HG03066 (cell line): ENCODE measurements at regions not wholly inside any gene's neighbourhood (a gene's known extent, or its start where the extent isn't known, plus 50 kb on each side); places are given as distances from the start of the nearest gene placed in this dataset.

Experiments used
- ATAC-seq: cut with Tn5 transposase; IDR thresholded peaks from one replicate; pipeline ENCODE4 v1.9.1; 2021; ENCODE audit warnings: low read depth; ENCODE audit not compliant: unreplicated experiment

DNA sequence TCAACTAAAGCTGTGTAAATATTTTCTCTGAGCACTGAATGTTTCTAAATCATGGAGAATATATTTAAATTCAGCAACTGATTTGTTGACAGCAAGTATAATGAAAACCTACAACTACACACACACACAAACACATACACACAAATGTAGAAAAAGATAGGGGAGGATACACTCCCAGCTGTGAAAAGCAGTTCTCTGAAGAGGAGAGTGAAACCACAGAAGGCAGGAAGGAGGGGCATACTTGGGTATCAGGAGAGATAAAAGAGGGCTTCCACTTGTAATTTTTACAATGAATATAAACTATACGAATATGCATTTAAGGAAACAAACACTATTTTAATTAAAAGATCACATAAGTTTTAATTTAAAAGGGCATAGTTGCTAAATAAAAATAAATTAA, 227.8 kb upstream of the SLC24A2 start:
- ATAC-seq, result no peak

DNA sequence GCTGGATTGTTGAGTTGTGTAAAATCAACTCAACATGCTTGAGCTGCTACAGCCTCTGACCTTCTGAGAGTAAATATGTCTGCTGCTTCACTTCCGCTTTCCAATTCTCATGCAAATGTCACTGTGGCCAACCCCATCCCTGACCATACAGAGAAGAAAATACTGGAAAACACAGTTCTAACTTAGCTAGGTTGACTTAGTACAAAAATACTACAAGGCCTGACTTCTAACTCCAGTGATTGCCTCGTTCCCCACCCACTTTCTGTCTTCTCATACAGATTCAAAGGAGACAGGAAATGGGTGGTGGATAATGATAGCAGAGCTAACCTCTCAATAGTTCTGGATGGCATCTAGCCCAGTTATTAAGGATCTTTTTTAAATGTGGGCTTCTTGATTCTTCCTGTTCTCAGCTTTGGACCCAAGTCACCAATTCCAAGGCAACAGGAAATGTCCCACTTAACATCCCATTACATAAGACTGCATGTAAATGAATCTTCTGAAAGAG, 226.6 kb upstream of the SLC24A2 start:
- ATAC-seq, result no peak

GRCh38 chr9:20014168-20014567, 225.3 kb upstream of the SLC24A2 start:
- no peak for ATAC-seq

DNA sequence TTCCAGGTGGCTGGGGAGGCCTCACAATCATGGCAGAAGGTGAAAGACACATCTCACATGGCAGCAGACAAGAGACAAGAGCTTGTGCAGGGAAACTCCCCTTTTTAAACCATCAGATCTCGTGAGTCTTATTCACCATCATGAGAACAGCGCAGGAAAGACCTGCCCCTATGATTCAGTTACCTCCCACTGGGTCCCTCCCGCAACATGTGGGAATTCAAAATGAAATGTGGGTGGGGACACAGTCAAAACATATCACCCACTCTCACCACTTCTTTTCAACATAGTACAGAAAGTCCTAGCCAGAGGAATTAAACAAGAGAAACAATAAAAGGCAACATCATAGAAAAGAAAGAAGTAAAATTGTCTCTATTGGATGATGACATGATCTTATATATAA, 223.4 kb upstream of the SLC24A2 start:
- ATAC-seq, result no peak

DNA sequence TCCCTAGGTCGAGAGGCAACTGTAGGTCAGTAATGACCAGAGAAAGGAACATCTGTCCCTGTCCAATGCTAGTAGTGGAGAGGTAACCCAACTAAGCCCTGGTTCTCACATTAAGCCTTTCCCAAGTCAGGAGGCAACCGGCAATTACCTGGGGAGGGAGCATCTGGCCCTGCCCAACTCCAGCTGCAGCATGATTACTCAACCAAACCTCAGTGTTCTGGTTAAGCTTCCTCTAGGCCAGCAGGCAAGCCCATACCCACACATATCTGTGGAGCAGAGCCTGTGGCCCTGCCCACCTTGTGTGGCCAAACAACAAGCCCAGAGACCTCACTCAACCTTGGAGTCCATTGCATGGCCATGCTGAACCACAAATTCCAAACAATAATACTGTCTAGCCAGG, 220.8 kb upstream of the SLC24A2 start:
- no peak for ATAC-seq

DNA sequence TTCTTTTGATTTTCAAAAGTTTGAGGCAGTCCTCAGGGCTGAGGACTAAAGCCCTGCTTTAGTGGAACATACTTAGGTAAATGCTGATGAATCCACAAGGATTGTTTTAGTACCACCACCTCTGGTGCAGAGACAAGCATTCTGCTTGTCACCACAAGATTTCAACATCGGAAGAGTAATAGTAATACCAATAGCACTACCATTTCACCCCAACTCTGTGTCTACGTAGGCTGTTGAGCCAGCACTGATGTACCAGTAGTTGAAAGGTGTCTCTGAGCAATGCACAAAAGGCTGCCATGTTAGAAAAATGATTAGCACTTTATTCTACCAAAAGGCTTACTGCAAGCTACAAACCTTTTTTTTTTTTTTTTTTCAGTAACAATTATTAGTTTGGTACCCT, 213.2 kb upstream of the SLC24A2 start:
- no peak for ATAC-seq

- no peak for ATAC-seq
These were observed 212.2 kb upstream of the SLC24A2 start for GRCh38 chr9:20001058-20001457.

DNA sequence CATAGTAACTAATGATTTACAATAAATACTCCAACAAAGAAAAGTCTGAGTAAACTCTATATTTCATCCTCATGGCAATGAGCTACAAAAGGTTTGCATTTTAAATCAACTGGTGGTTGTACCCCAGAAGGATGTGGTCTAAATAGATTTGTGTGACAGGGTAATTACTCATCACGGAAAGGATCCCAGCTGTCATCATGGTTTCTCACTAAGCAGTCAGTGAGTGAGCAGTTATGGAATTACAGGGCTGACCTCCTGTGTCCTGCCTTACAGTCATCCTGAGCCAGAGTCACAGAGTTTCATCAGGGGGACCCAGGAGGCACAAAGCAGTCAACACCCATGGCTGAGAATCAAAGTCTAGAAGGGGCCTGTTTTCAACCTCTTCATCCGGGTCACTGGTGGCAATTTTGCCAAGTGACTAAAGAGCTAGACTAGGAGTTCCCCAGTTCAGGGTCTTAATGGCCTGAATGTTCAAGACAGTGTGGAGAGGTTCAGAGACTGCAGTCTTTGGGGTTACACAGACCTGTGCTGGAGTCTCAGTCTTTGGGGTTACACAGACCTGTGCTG, 210.7 kb upstream of the SLC24A2 start:
- ATAC-seq, result peak; percentile 79

DNA sequence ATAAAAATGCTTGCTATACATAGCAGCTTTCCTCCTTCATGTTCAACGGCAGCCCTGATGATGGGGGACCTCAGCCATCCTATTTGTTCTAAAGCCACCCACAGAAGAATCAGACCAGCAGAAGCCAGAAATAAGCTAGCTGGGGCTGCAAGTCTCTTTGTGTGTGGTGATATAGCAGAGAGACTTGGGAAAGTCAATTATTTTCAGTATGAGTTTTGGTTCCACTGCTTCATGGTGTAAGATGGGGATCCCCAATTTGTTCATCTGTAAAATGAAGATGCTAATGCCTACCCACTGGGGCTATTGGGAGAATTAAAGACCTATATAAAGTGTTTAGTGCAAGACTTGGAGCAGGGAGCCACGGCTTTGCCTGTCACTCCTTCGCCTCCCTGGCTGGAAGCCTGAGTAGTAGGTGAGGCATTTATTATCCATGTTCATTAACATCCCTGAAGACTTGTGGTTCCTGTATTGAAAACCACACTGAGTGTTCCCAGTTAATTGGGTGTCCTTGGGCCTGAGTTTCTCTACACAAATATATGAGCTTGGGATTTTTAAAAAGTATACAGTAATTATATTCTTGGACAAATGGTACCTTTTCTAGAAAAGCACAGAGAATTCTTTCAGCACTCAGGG, 210.1 kb upstream of the SLC24A2 start:
- peak; percentile 36 for ATAC-seq

DNA sequence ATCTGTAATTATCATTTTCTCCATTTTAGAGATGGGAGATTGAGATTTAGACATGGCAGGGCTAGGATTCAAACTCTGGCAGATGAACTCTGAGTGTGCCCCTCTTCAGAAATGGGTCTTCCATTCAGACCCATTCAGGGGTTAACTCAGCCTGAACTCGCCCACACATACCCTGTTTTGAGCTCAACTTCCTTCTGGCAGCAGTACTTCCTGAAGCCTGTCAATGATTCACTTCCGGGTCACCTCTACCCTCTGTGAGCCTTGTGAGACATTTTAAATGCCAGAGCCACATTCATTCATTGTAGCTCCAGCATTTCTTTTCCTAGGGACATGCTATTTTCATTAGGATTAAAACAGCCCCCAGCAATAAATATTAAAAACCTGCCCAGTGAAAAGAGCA, 209.3 kb upstream of the SLC24A2 start:
- ATAC-seq, result no peak

- no peak for ATAC-seq
These were observed 206.8 kb upstream of the SLC24A2 start for GRCh38 chr9:19995619-19996018.

DNA sequence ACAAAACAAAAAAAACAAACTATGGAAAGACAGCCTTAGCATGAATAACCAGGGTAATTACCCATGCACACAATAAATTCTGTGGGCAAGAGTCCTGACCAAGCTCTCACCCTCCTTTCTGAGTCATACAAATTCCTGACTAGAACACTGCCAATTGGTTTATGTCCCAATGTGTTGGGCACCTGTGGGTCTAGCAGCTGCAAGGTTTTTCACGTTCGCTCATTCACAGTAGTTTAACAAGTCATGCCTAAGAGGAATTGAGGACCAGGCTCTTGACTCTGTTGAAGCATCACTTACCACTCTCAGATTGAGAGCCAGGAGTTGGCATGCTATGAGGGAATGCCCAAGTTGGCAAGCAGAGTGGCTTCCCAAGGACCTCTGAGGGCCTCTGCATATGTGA, 205.5 kb upstream of the SLC24A2 start:
- ATAC-seq, result no peak

GRCh38 chr9:19992556-19992955, 203.7 kb upstream of the SLC24A2 start:
- no peak for ATAC-seq

- no peak for ATAC-seq
These were observed 200.4 kb upstream of the SLC24A2 start for GRCh38 chr9:19989213-19989612.

DNA sequence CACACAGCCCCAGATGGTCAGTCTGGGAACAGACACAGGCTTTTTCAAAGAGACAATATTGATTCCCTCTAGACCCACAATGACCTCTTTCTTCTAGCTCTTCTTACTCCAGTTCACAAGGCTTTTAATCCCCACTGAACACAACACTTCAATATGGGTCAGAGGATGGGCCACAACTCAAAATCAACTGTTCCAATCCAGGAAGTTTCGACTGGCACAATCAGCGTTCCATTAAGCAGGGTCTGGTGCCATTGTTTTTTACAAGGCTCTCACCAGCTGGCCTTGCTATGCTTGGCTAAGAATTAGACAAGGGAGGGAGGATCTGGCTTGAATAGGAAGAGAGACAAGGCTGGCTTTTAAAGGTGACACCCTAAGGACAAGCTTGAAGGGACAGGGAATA, 199.4 kb upstream of the SLC24A2 start:
- no peak for ATAC-seq

DNA sequence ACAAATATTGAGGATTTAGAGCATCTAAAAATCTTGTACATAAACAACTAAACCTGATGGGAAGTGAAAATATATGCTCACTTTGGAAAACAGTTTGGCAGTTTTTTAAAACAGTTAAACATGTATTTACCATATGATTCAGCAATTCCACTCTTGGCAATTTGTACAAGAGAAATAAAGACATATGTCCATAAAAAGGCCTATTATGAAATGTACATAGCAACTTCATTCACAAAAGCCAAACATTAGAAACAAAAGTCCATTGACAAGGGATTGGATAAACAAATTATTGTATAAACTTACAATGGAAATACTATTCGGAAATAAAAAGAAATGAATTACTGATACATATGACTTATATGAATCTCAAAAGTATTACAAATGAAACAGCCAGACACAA, 196.2 kb upstream of the SLC24A2 start:
- no peak for ATAC-seq

DNA sequence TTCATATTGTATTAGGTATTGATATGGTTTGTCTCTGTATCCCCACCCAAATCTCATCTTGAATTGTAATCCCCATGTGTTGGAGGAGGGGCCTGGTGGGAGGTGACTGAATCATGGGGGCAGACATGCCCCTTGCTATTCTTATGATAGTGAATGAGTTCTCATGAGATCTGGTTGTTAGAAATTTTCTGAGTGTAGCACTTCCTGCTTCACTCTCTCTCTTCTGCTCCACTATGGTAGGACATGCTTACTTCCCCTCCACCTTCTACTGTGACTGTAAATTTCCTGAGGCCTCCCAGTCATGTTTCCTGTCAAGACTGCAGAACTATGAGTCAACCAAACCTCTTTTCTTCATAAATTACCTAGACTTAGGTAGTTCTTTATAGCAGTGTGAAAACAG, 187.4 kb upstream of the SLC24A2 start:
- ATAC-seq, result no peak

DNA sequence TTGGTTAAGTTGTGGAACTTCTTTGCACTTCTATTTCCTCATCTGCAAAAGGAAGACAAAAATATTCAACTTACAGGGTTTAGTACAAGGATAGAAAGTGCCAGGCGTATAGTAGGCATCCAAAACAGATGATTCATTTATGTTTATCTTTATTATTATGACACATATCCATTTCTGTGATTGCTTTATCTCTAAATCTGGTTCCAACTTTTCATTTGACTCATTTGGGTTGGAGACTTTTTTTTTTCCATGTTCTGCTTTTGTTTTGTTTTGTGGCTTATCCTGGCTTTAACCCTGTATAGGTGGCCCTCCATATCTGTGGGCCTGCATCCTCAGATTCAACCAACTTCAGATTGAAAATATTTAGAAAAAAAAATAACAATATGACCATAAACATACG, 186.7 kb upstream of the SLC24A2 start:
- no peak for ATAC-seq

GRCh38 chr9:19969721-19970120, 180.9 kb upstream of the SLC24A2 start:
- no peak for ATAC-seq

DNA sequence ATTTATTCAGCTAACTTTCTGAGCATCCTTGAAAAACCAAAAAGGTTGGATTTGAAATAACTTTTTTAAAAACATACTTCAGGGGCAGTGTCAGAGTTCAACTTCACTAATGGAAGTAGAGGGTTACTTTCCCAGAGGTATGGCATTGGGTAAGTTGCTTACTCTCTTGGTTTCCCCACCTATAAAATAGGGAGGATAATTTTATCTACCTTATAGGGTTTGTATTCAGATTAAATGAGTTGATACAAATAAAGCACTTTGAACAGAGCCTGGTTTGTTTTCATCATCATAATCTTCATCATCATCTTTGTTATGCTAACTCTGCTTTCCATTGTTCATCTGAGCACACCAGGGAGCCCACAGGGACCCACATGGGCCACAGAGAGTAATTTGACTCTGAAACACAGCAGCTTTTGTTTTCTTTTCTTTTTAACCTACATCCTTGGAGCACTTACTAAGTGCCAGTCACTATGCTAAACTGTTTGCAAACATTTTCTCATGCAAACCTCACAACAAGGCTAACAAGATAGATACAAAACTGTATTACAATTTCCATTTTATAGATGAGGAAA, 179.1 kb upstream of the SLC24A2 start:
- ATAC-seq, result no peak

GRCh38 chr9:19967216-19967887, 178.5 kb upstream of the SLC24A2 start:
- no peak for ATAC-seq

DNA sequence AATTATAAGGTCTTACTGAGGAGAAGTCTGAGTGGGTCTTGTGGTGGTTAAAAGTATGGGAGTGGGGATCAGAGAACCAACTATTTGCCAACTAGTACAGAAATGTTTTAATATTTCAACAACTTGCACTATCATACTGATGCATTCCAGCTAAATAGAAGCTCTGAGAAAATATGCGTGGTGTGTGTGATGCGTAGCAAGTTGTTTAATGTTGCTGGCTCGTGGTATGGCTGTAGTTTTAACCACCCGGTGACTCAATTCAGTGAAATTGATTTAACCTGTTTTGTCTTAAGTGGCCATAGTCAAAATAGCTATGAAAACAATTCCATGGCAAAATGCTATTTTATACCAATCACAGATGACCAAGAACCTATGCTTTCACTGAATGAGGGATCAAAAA, 176.5 kb upstream of the SLC24A2 start:
- ATAC-seq, result no peak
